ENCODE measurements at regions not wholly inside any gene's neighbourhood (a gene's known extent, or its start where the extent isn't known, plus 50 kb on each side); places are given as distances from the start of the nearest gene placed in this dataset.

DNA sequence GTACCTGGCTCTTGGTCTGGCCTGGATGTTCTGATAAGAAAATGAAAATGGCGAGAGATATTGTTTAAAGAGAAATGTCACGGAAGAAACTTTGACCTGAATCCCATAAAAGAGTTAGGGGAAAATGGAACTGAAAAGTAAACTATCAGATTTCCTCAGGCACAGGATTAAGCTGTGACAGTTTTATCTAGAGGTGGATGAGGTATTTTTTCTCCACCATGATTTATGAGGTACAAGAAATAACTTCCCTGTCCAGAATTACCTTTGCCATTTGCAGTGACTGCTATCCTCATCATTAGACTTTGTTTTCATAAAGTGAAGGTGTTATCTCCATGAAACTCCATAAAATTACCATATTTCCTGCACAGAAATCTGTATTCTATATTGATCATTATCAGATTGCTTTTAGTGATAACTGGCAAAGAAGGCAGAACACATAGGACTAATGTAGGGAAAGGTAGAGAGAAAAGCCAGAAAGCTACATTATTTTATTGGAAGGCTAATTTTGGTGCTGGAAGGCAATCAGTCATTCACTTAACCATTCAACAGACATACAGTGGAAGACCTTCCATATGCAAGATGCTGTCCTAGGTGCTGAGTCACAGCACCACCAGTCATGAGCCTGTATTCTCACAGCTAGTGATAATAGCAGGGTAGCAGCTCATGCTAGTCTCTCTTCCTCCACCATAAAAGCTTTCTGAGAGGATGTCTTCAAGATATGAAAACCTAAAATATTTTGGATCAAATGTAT lies 427.3 kb upstream of the CITED2 start:
- Histone ChIP-seq H3K36me3 (no peaks in the 10 kb centered on the region), H3K9me3 (no peaks in the 10 kb centered on the region), H3K27ac (no peak overlapping the region), H3K4me1 (no peaks in the 10 kb centered on the region), H3K27me3 (ENCODE audit: low read depth) (no peaks in the 10 kb centered on the region), H3K4me3 (no peak overlapping the region)
- DNase-seq (no peak), ATAC-seq (no peak)
- intact Hi-C loops (cut with DNase I): no loop called here
- TF ChIP-seq CTCF (IDR thresholded peaks at IDR 0.05): no peak

GRCh38 chr6:139800837-139801236 lies 426.4 kb upstream of the CITED2 start:
- Histone ChIP-seq H3K36me3 (no peaks in the 10 kb centered on the region), H3K9me3 (no peaks in the 10 kb centered on the region), H3K4me3 (no peak overlapping the region), H3K27me3 (ENCODE audit: low read depth) (no peaks in the 10 kb centered on the region), H3K27ac (no peak overlapping the region), H3K4me1 (no peaks in the 10 kb centered on the region)
- no peak for TF ChIP-seq CTCF (IDR thresholded peaks at IDR 0.05)
- intact Hi-C loops (cut with DNase I): no loop called here
- ATAC-seq (no peak), DNase-seq (no peak)

DNA sequence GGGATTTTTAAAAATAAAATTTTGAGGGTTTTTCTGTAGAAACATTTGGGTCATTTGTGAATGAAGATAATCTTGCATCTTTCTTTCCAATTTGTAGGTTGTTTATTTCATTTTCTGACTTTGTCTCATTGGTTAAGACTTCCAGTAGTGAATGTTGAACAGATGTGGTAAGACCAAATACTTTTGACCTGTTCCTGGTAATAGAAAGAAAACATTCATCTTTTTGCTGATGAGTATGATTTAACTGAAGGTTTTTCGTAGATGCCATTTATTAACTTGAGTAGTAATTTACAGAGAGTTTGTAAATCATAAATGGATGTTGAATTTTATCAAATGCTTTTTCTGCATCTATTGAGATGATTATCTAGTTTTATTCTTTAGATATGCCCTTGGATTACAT lies 416.1 kb upstream of the CITED2 start:
- no peaks in the 10 kb centered on the region for H3K27me3 ChIP-seq (ENCODE audit: low read depth)
- H3K9me3 ChIP-seq: no peaks in the 10 kb centered on the region
- no peaks in the 10 kb centered on the region for H3K36me3 ChIP-seq
- DNase-seq (no peak), ATAC-seq (no peak)
- intact Hi-C loops (cut with DNase I): no loop called here
- no peak overlapping the region for H3K27ac ChIP-seq
- no peak for TF ChIP-seq CTCF (IDR thresholded peaks at IDR 0.05)
- no peak overlapping the region for H3K4me3 ChIP-seq
- no peaks in the 10 kb centered on the region for H3K4me1 ChIP-seq

- DNase-seq (no peak), ATAC-seq (no peak)
- Histone ChIP-seq H3K9me3 (no peaks in the 10 kb centered on the region), H3K27ac (no peak overlapping the region), H3K4me3 (no peak overlapping the region), H3K27me3 (ENCODE audit: low read depth) (no peaks in the 10 kb centered on the region), H3K4me1 (no peaks in the 10 kb centered on the region), H3K36me3 (no peaks in the 10 kb centered on the region)
- TF ChIP-seq CTCF (IDR thresholded peaks at IDR 0.05): no peak
- intact Hi-C loops (cut with DNase I): no loop called here
Observed at GRCh38 chr6:139784222-139784769, 409.8 kb upstream of the CITED2 start.

DNA sequence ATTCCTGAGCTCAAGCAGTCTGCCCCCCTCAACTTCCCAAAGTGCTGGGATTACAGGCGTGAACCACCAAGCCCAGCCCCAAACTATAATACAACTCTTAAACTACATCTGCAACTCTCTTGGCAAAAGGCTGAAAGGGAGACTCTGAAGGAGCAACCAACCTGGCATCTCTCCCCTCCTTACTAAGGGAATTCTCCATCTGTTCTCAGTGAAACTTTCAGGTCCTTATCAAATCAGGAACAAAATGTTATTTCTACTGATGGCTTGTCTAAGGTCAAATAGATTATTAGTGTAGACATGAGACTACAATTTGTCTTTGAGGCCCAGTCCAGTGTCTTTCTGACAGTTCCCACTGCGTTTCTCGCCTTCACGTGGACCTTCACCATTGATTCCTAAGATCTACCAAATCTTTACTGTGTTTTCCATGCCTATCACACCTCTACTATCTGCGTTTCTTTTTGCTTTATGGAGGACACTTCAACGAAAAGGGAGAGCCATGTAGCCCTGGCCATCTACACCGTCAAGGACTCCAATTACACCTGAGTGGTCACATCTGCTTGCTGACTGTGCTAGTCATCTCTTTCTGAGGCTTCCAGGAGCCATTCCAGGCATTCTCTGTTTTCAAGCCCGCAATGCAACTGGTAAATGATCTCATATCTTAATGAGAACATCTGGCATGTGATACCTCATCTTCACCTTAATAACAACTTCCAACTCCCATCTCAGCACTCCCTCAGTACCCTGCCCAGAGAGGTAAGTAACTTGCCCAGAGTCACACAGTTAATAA lies 405.7 kb upstream of the CITED2 start:
- no peak for TF ChIP-seq CTCF (IDR thresholded peaks at IDR 0.05)
- no peak overlapping the region for H3K27ac ChIP-seq
- no peaks in the 10 kb centered on the region for H3K27me3 ChIP-seq (ENCODE audit: low read depth)
- no peak for DNase-seq
- no peak overlapping the region for H3K4me3 ChIP-seq
- no peaks in the 10 kb centered on the region for H3K4me1 ChIP-seq
- intact Hi-C loops (cut with DNase I): no loop called here
- H3K9me3 ChIP-seq: no peaks in the 10 kb centered on the region
- ATAC-seq: no peak
- no peaks in the 10 kb centered on the region for H3K36me3 ChIP-seq

Measured in lower lobe of right lung (tissue), 2 donors.